Adipose tissue (tissue), 3 donors: ENCODE measurements at regions not wholly inside any gene's neighbourhood (a gene's known extent, or its start where the extent isn't known, plus 50 kb on each side); places are given as distances from the start of the nearest gene placed in this dataset.

Source experiments
- H3K27ac ChIP-seq: one replicate; pipeline ENCODE4 v1.5.1; 2013; ENCODE audit warnings: low read depth, low read length
- WGBS, 3 donors: extraction: QIAGEN DNeasy Blood & Tissue Kit; methylation state at CpG; one replicate each; pipeline ENCODE4 v1.1.7; 2013; 5-methylcytosine and 5-hydroxymethylcytosine counted together
- donor health status: healthy with polysubstance abuse.
- donor health status: Bipolar disorder and iron deficiency.
- donor health status: healthy.

- 61 to 80% (median 69%) methylated on average over 4 of the region's 4 CpGs for WGBS, 3 donors
- H3K27ac ChIP-seq: no peak overlapping the region
Measured at GRCh38 chr13:44237881-44238421, 135.7 kb upstream of the SERP2 start.

GRCh38 chr13:44240611-44241145 is 132.9 kb upstream of the SERP2 start:
- 83 to 95% (median 83%) methylated on average over 1 of the region's 1 CpG for WGBS, 3 donors
- H3K27ac ChIP-seq: no peak overlapping the region

DNA sequence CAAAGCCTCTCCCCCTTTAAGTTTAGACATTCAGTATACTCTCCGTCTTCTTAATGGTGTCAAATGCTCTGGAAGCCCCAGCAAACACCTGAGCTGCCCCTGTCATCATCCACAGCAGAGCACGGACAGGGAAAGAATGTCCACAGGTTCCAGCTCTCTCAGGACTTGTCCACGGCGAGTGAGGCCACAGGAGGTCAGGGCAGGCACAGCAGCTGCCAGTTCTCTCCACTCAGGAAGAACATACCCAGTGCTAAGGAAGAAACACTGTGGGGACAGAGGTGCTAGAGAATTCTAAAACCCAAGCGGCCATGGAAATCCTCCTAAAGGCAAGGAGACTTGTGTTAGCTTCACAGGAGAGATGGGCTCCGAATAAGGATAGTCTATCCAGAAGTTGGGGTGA is 132.0 kb upstream of the SERP2 start:
- WGBS, 3 donors: 84 to 87% (median 85%) methylated on average over 6 of the region's 6 CpGs
- H3K27ac ChIP-seq: no peak overlapping the region

DNA sequence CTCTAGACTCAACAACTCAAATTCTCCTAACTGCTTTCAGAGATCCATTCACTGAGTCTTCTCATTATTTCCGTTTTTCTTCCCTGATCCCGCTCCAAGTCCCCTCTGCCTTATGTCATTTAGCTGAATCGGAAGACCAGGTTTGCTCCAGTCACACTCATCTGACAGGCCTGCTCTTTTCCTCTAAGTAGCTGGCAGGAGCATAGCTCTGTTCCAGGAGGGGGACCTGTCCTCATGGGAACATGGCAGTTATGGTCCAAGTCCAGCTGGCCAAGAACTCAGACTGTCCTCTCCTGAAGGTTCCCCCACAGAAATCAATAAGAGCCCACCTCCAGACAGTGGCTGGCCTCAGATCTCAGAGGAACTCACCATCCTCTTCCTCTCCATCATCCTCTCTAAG is 130.9 kb upstream of the SERP2 start:
- no peak overlapping the region for H3K27ac ChIP-seq
- WGBS, 3 donors: 73 to 89% (median 76%) methylated on average over 3 of the region's 3 CpGs

GRCh38 chr13:44243198-44243857 is 130.3 kb upstream of the SERP2 start:
- H3K27ac ChIP-seq: no peak overlapping the region
- WGBS, 3 donors: 40 to 66% (median 46%) methylated on average over 11 of the region's 11 CpGs

DNA sequence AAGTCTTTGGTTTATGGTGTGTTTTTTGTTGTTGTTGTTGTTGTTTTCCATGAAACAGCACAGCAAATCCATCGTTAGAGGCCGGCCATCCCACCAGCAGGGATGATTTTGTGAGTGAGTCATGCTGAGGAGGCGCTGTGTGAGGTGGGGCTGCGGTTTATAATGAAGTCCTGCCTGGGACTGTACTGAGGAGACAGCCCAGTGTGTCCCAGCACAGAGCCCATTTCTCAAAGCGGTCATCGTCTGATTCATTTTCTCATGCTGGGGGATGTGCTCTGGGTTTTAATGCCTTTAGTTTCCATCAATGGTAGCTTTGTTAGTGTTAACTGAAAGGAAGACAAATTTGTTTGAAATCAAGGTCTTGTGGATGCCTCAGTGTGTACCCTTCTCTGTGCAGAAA is 129.3 kb upstream of the SERP2 start:
- no peak overlapping the region for H3K27ac ChIP-seq
- 74 to 87% (median 85%) methylated on average over 6 of the region's 6 CpGs for WGBS, 3 donors

GRCh38 chr13:44249431-44249836 is 124.2 kb upstream of the SERP2 start:
- WGBS, 3 donors: 10 to 21% (median 16%) methylated on average over 1 of the region's 1 CpG

DNA sequence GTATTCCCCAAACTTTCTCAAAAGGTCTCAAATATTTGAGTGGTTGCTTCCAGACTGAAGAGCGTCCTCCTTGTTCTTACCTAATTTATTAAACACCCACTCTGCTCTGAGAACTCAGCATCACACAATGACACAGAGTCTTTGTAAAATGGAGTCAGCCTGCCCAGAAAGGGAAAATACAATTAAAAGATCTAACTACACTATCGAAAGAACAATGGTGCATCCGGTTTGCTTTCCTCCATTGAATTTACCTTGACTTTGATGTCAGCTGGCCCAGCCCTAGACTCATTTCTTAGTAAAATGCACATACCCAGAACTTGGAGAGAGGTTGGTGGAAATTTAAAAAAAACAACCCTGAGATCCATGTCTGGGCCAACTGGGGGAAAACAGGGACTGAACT is 120.7 kb upstream of the SERP2 start:
- 82 to 87% (median 87%) methylated on average over 3 of the region's 3 CpGs for WGBS, 3 donors
- H3K27ac ChIP-seq: no peak overlapping the region

More at GRCh38 chr13:44249431-44249836, 124.2 kb upstream of the SERP2 start:
- no peak overlapping the region for H3K27ac ChIP-seq

GRCh38 chr13:44255771-44256364 is 117.8 kb upstream of the SERP2 start:
- H3K27ac ChIP-seq: no peak overlapping the region
- 89 to 95% (median 93%) methylated on average over 5 of the region's 5 CpGs for WGBS, 3 donors

DNA sequence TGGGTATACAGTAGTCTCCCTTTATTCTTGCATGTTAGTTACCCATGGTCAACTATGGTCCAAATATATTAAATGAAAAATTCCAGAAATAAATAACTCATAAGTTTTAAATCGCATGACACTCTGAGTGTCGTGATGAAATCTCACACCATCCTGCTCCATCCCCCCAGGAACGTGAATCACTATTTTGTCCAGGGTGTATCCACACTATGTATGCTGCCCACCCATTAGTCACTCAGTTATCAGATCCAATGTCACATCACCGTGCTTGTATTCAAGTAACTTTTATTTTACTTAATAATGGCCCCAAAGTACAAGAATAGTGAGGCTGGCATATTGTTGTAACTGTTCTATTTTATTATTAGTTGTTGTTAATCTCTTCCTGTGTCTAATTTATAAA is 115.8 kb upstream of the SERP2 start:
- H3K27ac ChIP-seq: no peak overlapping the region
- 94 to 97% (median 94%) methylated on average over 4 of the region's 4 CpGs for WGBS, 3 donors

DNA sequence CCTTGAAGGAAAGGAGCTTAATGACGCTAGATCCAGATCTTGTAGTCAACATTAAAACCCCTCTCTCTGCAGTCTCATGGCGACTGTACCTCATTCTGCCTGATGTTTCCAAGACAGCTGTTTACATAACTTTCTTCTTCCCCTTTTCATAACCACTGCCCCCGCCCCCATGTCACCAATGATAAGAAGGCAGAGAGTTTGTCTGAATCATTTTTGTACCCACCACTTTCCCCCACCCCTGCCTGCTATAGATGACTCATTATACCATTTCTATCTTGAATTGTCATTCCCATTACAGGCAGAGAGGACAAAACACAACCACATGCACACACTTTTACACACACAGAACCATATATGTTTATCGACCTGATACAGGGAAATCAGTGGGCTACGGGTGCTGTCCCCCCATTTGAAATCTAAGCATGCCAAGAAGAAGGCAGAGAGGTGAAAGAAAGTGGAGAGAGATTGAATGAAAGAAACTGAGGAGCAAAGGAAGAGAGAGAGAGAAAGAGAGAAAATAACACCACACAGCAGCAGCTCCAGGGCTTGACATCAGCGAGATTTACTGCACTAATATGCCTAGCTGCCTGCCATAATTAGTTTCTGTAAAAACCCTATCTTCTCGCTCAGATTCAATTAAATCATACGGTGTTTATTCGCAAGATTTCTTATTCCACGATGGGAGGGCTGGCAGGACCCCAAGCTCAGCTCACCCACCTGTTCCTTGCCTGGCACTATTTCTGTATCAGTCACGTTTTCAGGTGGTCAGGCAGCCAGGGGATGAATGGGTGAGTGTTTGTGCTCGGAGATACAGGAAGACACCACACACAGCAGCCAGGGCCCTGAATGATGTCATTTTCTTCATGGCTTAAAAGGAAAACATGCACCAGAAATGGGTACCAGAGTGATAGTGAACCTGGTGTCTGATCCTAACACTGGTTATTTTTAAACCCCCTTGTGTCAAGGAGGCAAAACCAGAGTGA is 114.3 kb upstream of the SERP2 start:
- 42 to 67% (median 58%) methylated on average over 12 of the region's 12 CpGs for WGBS, 3 donors
- H3K27ac ChIP-seq: no peak overlapping the region

GRCh38 chr13:44260336-44260735 is 113.3 kb upstream of the SERP2 start:
- WGBS, 3 donors: 56 to 100% (median 95%) methylated on average over 2 of the region's 2 CpGs
- H3K27ac ChIP-seq: no peak overlapping the region

DNA sequence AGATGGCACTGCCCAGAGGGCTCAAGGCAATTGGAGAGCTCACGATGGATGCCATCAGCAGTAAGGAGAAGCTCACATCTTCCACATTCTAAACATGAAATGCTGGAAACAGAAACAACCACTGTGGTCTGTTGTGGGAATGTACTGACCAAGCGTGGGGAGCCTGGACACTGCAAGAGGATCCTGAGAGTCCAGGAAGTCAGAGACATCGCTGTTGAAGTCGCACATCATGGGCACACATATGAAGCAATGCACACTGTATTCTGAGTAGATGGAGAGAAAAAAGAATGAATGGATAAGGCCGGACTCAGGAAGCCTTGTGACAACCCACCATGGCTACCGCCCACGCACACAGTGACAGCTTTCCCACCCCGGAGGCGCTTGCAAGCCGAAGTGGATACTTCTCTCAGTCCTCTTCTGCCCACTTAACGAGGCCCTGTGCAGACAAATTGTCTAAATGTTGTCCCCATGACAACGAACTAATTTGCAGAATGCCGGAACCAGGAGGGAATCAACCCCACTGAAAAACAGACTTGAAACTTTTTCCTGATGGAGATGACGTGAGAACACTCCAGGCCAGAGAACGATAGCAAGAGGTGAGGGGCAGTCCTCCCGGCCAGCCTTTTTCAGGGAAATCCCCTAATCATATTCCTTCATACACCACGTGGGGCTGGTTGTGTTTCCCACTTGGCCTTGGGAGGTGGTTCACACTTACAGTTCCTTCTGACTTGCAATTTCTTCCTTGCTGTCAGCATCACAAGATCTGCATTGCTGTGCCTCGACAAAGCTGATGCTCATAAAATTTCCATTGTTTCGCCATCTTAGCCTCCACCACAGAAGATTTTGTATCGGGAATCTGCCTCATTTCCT is 109.6 kb upstream of the SERP2 start:
- 83 to 87% (median 85%) methylated on average over 20 of the region's 20 CpGs for WGBS, 3 donors

DNA sequence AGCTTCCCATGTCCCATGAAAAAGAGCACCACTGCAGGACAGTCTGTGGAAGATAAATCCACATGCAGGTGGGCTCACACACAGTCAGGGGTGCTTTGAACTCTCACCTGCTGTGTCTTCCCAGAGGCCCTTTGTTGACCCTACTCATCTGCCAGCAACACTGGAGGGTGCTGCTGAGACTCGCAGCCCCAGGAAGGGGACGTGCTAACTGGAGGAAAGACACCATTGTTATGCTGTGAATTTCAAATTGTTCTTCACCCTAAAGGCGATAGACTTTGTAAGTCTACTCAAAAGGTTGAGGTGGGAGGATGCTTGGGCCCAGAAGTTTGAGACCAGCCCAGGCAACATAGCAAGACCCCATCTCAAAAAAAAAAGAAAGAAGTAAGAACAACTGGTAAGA is 107.3 kb upstream of the SERP2 start:
- H3K27ac ChIP-seq: no peak overlapping the region
- WGBS, 3 donors: 80 to 93% (median 89%) methylated on average over 3 of the region's 3 CpGs

More for the DNA sequence above, 109.6 kb upstream of the SERP2 start:
- H3K27ac ChIP-seq: no peak overlapping the region

DNA sequence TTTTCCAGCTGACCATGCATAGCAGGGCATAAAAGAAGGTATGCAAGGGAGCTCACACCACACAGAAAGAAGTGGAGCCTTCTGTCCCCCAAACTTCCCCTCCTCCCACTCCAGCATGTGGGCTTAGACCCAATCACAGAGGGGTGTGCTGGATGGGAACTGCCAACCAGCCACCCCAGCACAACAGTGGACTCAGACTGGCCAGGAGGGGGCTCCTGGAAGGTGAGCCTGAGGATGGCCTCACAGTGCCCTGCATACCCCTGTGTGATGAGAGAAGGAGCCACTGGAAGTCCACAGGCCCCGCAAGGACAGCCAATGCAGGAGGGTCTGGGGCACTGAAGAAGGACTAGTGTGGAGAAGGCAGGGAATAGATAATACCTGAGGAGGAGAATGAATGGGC is 106.9 kb upstream of the SERP2 start:
- WGBS, 3 donors: 95 to 100% (median 100%) methylated on average over 1 of the region's 1 CpG
- no peak overlapping the region for H3K27ac ChIP-seq

DNA sequence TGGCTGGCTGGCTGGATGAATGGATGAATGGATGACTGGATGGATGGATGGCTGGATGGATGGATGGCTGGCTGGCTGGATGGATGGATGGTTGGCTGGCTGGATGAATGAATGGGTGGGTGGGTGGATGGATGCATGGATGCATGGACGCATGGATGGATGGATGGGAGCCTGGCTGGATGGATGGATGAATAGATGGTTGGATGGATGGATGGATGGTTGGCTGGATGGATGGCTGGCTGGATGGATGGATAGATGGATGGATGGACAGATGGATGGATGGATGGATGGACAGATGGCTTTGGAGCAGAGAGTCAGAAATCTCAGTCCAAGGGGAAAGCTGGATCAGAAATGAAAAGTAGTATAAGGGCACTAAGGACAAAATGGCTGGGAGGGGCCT is 106.4 kb upstream of the SERP2 start:
- 89 to 100% (median 95%) methylated on average over 1 of the region's 1 CpG for WGBS, 3 donors
- H3K27ac ChIP-seq: no peak overlapping the region

DNA sequence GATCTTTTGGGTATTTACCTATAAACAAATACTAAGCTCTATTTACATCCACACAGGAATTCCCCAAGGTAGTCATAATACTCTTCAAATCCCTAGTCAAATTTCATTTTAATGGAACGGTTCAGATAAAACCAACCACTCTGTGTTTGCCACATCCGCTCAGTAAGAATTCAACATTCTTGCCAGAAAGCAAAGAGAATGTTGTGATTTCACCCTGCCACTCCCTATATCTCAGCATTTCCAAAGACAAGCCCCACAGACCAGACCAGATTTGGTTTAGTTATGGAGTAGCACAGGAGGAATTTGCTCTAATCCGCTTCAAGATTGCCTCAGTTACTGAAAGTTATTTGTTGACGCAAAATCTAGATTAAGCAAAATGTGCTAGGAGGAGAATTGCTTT is 105.6 kb upstream of the SERP2 start:
- WGBS, 3 donors: 74 to 85% (median 77%) methylated on average over 4 of the region's 4 CpGs
- no peak overlapping the region for H3K27ac ChIP-seq

GRCh38 chr13:44268980-44269379 is 104.6 kb upstream of the SERP2 start:
- H3K27ac ChIP-seq: no peak overlapping the region
